Glutamatergic neuron (in vitro differentiated cells): ENCODE measurements at regions not wholly inside any gene's neighbourhood (a gene's known extent, or its start where the extent isn't known, plus 50 kb on each side); places are given as distances from the start of the nearest gene placed in this dataset.

ENCODE experiments used
- DNase-seq: peaks from one replicate; pipeline ENCODE4 v3.0.0; 2022
- H3K27ac Mint-ChIP-seq: one replicate; pipeline ENCODE4 v1.8.0; 2020; ENCODE audit warnings: mild to moderate bottlenecking, mixed read lengths, inconsistent platforms; ENCODE audit not compliant: unreplicated experiment
- H3K27me3 Mint-ChIP-seq: one replicate; pipeline ENCODE4 v1.8.0; 2020; ENCODE audit warnings: mild to moderate bottlenecking, moderate library complexity, mixed read lengths, inconsistent platforms; ENCODE audit not compliant: unreplicated experiment
- H3K36me3 Mint-ChIP-seq: one replicate; pipeline ENCODE4 v1.8.0; 2020; ENCODE audit warnings: mild to moderate bottlenecking, mixed read lengths, inconsistent platforms; ENCODE audit not compliant: unreplicated experiment
- H3K4me1 Mint-ChIP-seq: one replicate; pipeline ENCODE4 v1.8.0; 2020; ENCODE audit warnings: mild to moderate bottlenecking, low read depth, mixed read lengths, inconsistent platforms; ENCODE audit not compliant: unreplicated experiment
- H3K4me3 Mint-ChIP-seq: one replicate; pipeline ENCODE4 v1.8.0; 2020; ENCODE audit warnings: mild to moderate bottlenecking, mixed read lengths, inconsistent platforms; ENCODE audit not compliant: unreplicated experiment
- H3K9me3 Mint-ChIP-seq: one replicate; pipeline ENCODE4 v1.8.0; 2020; ENCODE audit warnings: mild to moderate bottlenecking, moderate library complexity, mixed read lengths, inconsistent platforms; ENCODE audit not compliant: unreplicated experiment
- TF ChIP-seq, protein P1 (sequence below): fragments of 200-600 bp; sonication (generic); IDR thresholded peaks from one replicate; pipeline ENCODE4 v1.5.0; 2021; ENCODE audit not compliant: partially characterized antibody, unreplicated experiment

DNA sequence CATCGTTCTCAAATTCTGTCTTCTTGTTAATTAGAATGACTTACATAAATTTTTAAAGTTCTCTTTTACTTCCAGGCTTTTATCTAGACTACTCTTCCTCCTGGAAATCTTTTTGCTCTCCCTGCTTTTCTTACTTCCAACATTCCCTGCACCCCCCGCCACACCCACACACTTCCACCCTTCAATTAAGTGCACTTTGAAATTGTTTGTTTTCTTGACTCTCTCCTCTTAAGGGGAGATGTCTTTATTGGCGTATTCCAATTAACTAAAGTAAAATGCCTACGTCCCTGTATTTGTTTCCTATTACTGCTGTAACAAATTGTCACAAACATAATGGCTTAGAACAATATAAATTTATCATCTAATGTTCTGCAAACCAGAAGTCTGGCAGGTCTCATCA lies 125.2 kb upstream of the KRR1 start:
- peaks cover 2% of the 10 kb centered on the region for H3K27me3 Mint-ChIP-seq
- H3K27ac Mint-ChIP-seq, result no peak overlapping the region
- peaks cover 17% of the 10 kb centered on the region for H3K4me1 Mint-ChIP-seq
- H3K9me3 Mint-ChIP-seq, result peaks cover 3% of the 10 kb centered on the region
- H3K4me3 Mint-ChIP-seq, result no peak overlapping the region
- H3K36me3 Mint-ChIP-seq, result no peaks in the 10 kb centered on the region
- no peak for DNase-seq
- TF ChIP-seq, protein P1, sequence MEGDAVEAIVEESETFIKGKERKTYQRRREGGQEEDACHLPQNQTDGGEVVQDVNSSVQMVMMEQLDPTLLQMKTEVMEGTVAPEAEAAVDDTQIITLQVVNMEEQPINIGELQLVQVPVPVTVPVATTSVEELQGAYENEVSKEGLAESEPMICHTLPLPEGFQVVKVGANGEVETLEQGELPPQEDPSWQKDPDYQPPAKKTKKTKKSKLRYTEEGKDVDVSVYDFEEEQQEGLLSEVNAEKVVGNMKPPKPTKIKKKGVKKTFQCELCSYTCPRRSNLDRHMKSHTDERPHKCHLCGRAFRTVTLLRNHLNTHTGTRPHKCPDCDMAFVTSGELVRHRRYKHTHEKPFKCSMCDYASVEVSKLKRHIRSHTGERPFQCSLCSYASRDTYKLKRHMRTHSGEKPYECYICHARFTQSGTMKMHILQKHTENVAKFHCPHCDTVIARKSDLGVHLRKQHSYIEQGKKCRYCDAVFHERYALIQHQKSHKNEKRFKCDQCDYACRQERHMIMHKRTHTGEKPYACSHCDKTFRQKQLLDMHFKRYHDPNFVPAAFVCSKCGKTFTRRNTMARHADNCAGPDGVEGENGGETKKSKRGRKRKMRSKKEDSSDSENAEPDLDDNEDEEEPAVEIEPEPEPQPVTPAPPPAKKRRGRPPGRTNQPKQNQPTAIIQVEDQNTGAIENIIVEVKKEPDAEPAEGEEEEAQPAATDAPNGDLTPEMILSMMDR, result no peak

DNA sequence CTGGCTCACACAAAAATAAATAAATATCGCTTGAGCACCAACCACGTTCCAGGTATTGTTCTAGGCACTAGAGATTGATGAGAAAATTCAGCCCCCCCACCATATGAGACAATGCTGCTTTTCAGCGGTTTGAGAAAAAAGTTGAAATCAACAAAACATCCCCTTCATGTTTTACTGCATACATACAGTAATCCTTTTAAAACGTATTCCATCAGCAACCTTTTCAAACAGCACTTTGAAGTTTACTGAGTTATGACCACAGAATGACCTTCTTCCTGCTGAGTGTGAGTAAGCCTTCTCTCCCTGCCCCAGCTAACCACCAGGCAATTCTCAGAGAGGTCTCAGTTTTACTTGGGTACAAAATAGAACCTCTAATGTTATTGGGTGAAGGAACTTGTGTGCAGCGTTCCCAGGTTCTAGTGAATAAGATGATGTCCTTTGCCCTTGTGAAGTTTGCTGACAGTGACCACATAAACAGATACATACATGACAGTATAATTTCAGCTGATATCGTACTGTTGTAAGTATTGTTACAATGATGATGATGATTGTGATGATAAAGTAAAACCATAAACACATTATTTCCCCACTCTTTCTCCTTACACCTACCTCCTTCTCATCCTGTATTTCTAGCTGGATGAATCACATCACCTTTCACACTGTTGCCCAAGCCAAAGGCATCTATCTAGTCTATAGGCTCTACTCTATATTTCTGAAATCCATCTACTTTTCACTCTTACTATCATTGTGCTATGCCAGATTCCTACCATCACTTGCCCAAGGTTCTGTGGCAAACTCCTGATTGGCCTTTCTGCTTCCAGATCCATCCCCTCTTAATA lies 124.4 kb upstream of the KRR1 start:
- DNase-seq, result no peak
- H3K36me3 Mint-ChIP-seq, result no peaks in the 10 kb centered on the region
- peaks cover 11% of the 10 kb centered on the region for H3K4me1 Mint-ChIP-seq
- H3K27me3 Mint-ChIP-seq, result peaks cover 2% of the 10 kb centered on the region
- peaks cover 3% of the 10 kb centered on the region for H3K9me3 Mint-ChIP-seq
- no peak overlapping the region for H3K27ac Mint-ChIP-seq
- no peak overlapping the region for H3K4me3 Mint-ChIP-seq
- TF ChIP-seq, protein P1, result no peak

DNA sequence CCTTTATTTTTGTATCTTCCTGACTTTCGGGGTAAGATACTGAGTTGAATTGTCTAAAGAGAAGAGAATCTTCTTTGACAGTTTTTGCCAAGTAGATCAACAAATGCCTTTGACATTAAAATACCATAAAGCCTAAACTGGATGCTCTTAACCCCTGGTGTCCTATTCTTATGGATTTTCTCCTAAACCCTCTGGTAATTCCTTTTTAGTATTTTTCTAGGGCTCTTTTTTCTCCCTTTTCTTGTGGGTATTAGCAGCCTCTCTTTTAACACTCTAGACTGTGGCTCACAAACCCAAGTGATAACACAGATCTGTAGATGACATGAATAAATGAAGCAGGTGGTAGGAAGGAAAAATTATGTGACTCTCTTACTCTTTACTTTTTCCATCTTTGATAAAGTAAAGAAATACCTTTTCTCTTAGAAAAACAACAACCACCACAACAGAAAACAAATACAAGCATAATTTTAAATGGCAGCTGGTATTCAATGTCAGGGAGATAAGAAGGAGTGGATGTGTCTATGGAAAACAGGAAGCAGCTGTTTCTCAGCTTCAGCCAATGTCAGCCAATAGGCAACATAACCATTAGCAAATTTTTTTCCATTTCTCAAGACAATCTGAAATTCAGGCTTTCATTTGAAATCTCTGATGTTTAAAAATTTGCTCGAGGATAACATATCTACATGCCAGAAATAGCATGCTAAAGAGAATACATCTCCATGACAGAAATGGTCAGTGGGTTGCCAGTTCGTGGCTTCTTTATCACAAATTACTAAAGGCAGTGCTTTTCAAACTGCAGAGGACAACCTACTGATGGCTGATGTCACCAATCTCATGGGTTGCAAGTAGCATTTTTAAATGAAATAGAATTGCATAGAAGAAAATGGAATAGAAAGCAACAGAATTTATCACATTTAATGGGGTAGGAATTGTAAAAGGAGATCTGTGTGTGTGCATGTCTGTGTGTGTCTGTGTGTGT lies 123.1 kb upstream of the KRR1 start:
- TF ChIP-seq, protein P1, result no peak
- DNase-seq, result no peak
- Mint-ChIP-seq H3K4me1 (peaks cover 9% of the 10 kb centered on the region), H3K27ac (no peak overlapping the region), H3K36me3 (no peaks in the 10 kb centered on the region), H3K27me3 (peaks cover 2% of the 10 kb centered on the region), H3K9me3 (peaks cover 3% of the 10 kb centered on the region), H3K4me3 (no peak overlapping the region)

DNA sequence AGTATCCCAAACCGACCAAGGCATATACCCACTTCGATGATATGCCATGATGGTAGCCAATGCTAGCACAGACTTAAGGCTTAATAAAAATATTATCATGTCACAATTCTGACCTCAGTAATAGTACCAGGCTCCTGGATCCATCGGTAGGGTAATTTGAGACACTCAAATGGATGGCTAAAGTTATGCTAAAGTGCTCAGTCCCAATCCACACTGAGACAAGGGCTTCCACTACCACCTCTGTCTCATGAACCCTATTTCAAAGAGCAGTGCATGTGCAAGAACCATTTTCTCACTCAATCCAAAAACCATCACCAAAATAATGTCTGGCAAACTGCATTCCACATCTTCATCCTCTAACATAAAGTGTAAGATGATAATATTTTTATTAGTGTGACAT lies 122.4 kb upstream of the KRR1 start:
- no peak overlapping the region for H3K27ac Mint-ChIP-seq
- H3K9me3 Mint-ChIP-seq, result peaks cover 3% of the 10 kb centered on the region
- no peak overlapping the region for H3K4me3 Mint-ChIP-seq
- H3K27me3 Mint-ChIP-seq, result peaks cover 2% of the 10 kb centered on the region
- peaks cover 9% of the 10 kb centered on the region for H3K4me1 Mint-ChIP-seq
- TF ChIP-seq, protein P1, result no peak
- H3K36me3 Mint-ChIP-seq, result no peaks in the 10 kb centered on the region
- DNase-seq, result no peak
